DND-41 (cell line): ENCODE measurements at regions not wholly inside any gene's neighbourhood (a gene's known extent, or its start where the extent isn't known, plus 50 kb on each side); places are given as distances from the start of the nearest gene placed in this dataset.

ENCODE experiments used
- EZH2 ChIP-seq: IDR thresholded peaks from 3 replicates; pipeline ENCODE4 v1.6.1; 2012; ENCODE audit warnings: borderline replicate concordance, low read depth, mild to moderate bottlenecking, moderate library complexity, low read length, inconsistent platforms; ENCODE audit not compliant: severe bottlenecking
- TF ChIP-seq, protein P1 (sequence below): IDR thresholded peaks from 2 replicates; pipeline ENCODE4 v1.5.1; 2012; ENCODE audit warnings: borderline replicate concordance, low read length, moderate library complexity, mild to moderate bottlenecking; ENCODE audit not compliant: poor library complexity, severe bottlenecking; ENCODE audit errors: extremely low read depth

DNA sequence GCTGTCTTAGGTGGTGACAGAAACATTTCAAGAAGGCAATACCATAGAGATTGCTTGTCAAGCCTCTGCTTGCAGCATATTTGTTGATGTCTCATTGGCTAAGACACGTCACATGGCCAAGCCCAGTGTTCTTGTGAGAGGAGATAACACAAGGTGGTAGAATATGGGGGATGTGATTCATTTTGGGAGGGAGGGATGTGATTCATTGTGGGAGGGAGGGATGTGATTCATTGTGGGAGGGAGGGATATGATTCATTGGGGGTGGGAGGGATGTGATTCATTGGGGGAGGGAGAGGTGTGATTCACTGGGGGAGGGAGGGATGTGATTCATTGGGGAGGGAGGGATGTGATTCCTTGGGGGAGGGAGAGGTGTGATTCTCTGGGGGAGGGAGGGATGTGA is 470.5 kb upstream of the SALL1 start:
- TF ChIP-seq, protein P1, sequence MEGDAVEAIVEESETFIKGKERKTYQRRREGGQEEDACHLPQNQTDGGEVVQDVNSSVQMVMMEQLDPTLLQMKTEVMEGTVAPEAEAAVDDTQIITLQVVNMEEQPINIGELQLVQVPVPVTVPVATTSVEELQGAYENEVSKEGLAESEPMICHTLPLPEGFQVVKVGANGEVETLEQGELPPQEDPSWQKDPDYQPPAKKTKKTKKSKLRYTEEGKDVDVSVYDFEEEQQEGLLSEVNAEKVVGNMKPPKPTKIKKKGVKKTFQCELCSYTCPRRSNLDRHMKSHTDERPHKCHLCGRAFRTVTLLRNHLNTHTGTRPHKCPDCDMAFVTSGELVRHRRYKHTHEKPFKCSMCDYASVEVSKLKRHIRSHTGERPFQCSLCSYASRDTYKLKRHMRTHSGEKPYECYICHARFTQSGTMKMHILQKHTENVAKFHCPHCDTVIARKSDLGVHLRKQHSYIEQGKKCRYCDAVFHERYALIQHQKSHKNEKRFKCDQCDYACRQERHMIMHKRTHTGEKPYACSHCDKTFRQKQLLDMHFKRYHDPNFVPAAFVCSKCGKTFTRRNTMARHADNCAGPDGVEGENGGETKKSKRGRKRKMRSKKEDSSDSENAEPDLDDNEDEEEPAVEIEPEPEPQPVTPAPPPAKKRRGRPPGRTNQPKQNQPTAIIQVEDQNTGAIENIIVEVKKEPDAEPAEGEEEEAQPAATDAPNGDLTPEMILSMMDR: no peak
- no peak for TF ChIP-seq EZH2
